ENCODE measurements at regions not wholly inside any gene's neighbourhood (a gene's known extent, or its start where the extent isn't known, plus 50 kb on each side); places are given as distances from the start of the nearest gene placed in this dataset.

GRCh38 chr2:182611009-182611408 is 105.0 kb upstream of the DNAJC10 start:
- no peak for TF ChIP-seq CTCF (tag by site-specific recombination; IDR thresholded peaks at IDR 0.05)
- TF ChIP-seq ZBTB21 (tag by site-specific recombination; IDR thresholded peaks at IDR 0.05) = no peak
- no peak for TF ChIP-seq ZNF624 (tag by site-specific recombination; IDR thresholded peaks at IDR 0.05)

All from HEK293 (cell line).